OCI-LY3 (cell line): ENCODE measurements at regions not wholly inside any gene's neighbourhood (a gene's known extent, or its start where the extent isn't known, plus 50 kb on each side); places are given as distances from the start of the nearest gene placed in this dataset.
"Not testable (repeated sequence)": the region's sequence is repeated elsewhere in the genome, so short reads cannot be mapped to it uniquely, and the experiment has no call there.

Experiments
- H2AFZ ChIP-seq: fragments of 200-600, 300-600 bp; shearing (Covaris generic); 2 replicates; pipeline ENCODE4 v1.6.0; 2014; ENCODE audit warnings: antibody characterized with exemption, low read depth, low read length
- H3K27ac ChIP-seq: fragments of 200-600, 300-600 bp; sonication (generic); 2 replicates; pipeline ENCODE4 v1.5.1; 2014; ENCODE audit warnings: mild to moderate bottlenecking, low read length, moderate library complexity, mixed read lengths
- H3K27me3 ChIP-seq: fragments of 200-600, 300-600 bp; sonication (generic); 2 replicates; pipeline ENCODE4 v1.6.1; 2014; ENCODE audit warnings: low read depth, low read length, mixed read lengths
- H3K36me3 ChIP-seq: fragments of 200-600, 300-600 bp; sonication (generic); replicated peaks from 2 replicates; pipeline ENCODE3; 2014; ENCODE audit warnings: low read depth, low read length, mixed read lengths
- H3K4me1 ChIP-seq: fragments of 300-600, 200-600 bp; sonication (generic); 2 replicates; pipeline ENCODE4 v1.6.1; 2014; ENCODE audit warnings: low read length, mixed read lengths
- H3K4me2 ChIP-seq: fragments of 200-600, 300-600 bp; sonication (generic); 2 replicates; pipeline ENCODE4 v1.6.1; 2014; ENCODE audit warnings: low read length, mixed read lengths
- H3K4me3 ChIP-seq: fragments of 300-600, 200-600 bp; sonication (generic); 2 replicates; pipeline ENCODE4 v1.5.1; 2014; ENCODE audit warnings: antibody characterized with exemption, mild to moderate bottlenecking, low read length, moderate library complexity
- H3K79me2 ChIP-seq: fragments of 300-600, 200-600 bp; shearing (Covaris generic); 2 replicates; pipeline ENCODE4 v1.6.1; 2014; ENCODE audit warnings: mild to moderate bottlenecking, low read length, mixed read lengths
- H3K9ac ChIP-seq: fragments of 300-600, 200-600 bp; shearing (Covaris generic); 2 replicates; pipeline ENCODE4 v1.6.0; 2014; ENCODE audit warnings: mild to moderate bottlenecking, low read length, moderate library complexity
- H3K9me3 ChIP-seq: fragments of 200-600, 300-600 bp; shearing (Covaris generic); 2 replicates; pipeline ENCODE4 v1.6.1; 2014; ENCODE audit warnings: low read length, mixed read lengths; ENCODE audit not compliant: insufficient read depth
- H4K20me1 ChIP-seq: fragments of 200-600, 300-600 bp; sonication (generic); 2 replicates; pipeline ENCODE4 v1.6.1; 2016; ENCODE audit warnings: low read length, mixed read lengths; ENCODE audit not compliant: insufficient read depth
- EZH2phosphoT487 ChIP-seq: fragments of 200-600 bp; shearing (Covaris generic); IDR thresholded peaks from 2 replicates; pipeline ENCODE4 v1.6.1; 2018; ENCODE audit warnings: antibody characterized with exemption, mixed run types, low read depth
- TF ChIP-seq, protein P1 (sequence below): fragments of 200-600, 300-600 bp; sonication (generic); IDR thresholded peaks from 2 replicates; pipeline ENCODE4 v1.5.1; 2014; ENCODE audit warnings: antibody characterized with exemption, low read length, low read depth

- Histone ChIP-seq H3K9ac (no peak overlapping the region), H3K9me3 (no peaks in the 10 kb centered on the region), H3K27me3 (no peaks in the 10 kb centered on the region), H4K20me1 (no peaks in the 10 kb centered on the region), H3K4me2 (no peak overlapping the region), H3K4me3 (no peak overlapping the region), H3K27ac (no peak overlapping the region), H2AFZ (no peak overlapping the region), H3K79me2 (no peaks in the 10 kb centered on the region), H3K36me3 (no peaks in the 10 kb centered on the region), H3K4me1 (no peaks in the 10 kb centered on the region)
- TF ChIP-seq EZH2phosphoT487 = no peak
- TF ChIP-seq, protein P1, sequence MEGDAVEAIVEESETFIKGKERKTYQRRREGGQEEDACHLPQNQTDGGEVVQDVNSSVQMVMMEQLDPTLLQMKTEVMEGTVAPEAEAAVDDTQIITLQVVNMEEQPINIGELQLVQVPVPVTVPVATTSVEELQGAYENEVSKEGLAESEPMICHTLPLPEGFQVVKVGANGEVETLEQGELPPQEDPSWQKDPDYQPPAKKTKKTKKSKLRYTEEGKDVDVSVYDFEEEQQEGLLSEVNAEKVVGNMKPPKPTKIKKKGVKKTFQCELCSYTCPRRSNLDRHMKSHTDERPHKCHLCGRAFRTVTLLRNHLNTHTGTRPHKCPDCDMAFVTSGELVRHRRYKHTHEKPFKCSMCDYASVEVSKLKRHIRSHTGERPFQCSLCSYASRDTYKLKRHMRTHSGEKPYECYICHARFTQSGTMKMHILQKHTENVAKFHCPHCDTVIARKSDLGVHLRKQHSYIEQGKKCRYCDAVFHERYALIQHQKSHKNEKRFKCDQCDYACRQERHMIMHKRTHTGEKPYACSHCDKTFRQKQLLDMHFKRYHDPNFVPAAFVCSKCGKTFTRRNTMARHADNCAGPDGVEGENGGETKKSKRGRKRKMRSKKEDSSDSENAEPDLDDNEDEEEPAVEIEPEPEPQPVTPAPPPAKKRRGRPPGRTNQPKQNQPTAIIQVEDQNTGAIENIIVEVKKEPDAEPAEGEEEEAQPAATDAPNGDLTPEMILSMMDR = no peak
Measured at GRCh38 chr4:20159516-20159915, 92.2 kb upstream of the SLIT2 start.

- TF ChIP-seq, protein P1 = no peak
- Histone ChIP-seq H3K27me3 (no peaks in the 10 kb centered on the region), H3K79me2 (no peaks in the 10 kb centered on the region), H3K4me2 (no peak overlapping the region), H3K4me1 (no peaks in the 10 kb centered on the region), H3K9me3 (no peaks in the 10 kb centered on the region), H3K36me3 (no peaks in the 10 kb centered on the region), H3K4me3 (no peak overlapping the region), H4K20me1 (no peaks in the 10 kb centered on the region), H2AFZ (no peak overlapping the region), H3K27ac (no peak overlapping the region), H3K9ac (no peak overlapping the region)
Measured at GRCh38 chr4:20158195-20158594, 93.5 kb upstream of the SLIT2 start.

GRCh38 chr4:20151436-20151835 lies 100.3 kb upstream of the SLIT2 start:
- Histone ChIP-seq H3K9me3 (no peaks in the 10 kb centered on the region), H3K79me2 (no peaks in the 10 kb centered on the region), H3K4me1 (no peaks in the 10 kb centered on the region), H3K4me3 (no peak overlapping the region), H2AFZ (no peak overlapping the region), H3K36me3 (no peaks in the 10 kb centered on the region), H3K27ac (no peak overlapping the region), H4K20me1 (no peaks in the 10 kb centered on the region), H3K27me3 (no peaks in the 10 kb centered on the region), H3K9ac (no peak overlapping the region), H3K4me2 (no peak overlapping the region)
- TF ChIP-seq EZH2phosphoT487 = no peak
- TF ChIP-seq, protein P1 = no peak

- not testable (repeated sequence) for H3K4me1 ChIP-seq, H3K4me3 ChIP-seq, H3K36me3 ChIP-seq, H3K27me3 ChIP-seq, H3K9ac ChIP-seq, H3K79me2 ChIP-seq, H3K27ac ChIP-seq, H3K4me2 ChIP-seq, H4K20me1 ChIP-seq, H2AFZ ChIP-seq, H3K9me3 ChIP-seq
Measured at GRCh38 chr4:20149143-20149542, 102.6 kb upstream of the SLIT2 start.

- TF ChIP-seq, protein P1 = no peak
- no peak for TF ChIP-seq EZH2phosphoT487
- Histone ChIP-seq H4K20me1 (no peaks in the 10 kb centered on the region), H3K9ac (no peak overlapping the region), H3K27me3 (no peaks in the 10 kb centered on the region), H3K9me3 (no peaks in the 10 kb centered on the region), H3K4me2 (no peak overlapping the region), H3K4me3 (no peak overlapping the region), H3K27ac (no peak overlapping the region), H3K36me3 (no peaks in the 10 kb centered on the region), H3K79me2 (no peaks in the 10 kb centered on the region), H2AFZ (no peak overlapping the region), H3K4me1 (no peaks in the 10 kb centered on the region)
Measured at GRCh38 chr4:20137176-20137575, 114.5 kb upstream of the SLIT2 start.
